ENCODE measurements at regions not wholly inside any gene's neighbourhood (a gene's known extent, or its start where the extent isn't known, plus 50 kb on each side); places are given as distances from the start of the nearest gene placed in this dataset.

DNA sequence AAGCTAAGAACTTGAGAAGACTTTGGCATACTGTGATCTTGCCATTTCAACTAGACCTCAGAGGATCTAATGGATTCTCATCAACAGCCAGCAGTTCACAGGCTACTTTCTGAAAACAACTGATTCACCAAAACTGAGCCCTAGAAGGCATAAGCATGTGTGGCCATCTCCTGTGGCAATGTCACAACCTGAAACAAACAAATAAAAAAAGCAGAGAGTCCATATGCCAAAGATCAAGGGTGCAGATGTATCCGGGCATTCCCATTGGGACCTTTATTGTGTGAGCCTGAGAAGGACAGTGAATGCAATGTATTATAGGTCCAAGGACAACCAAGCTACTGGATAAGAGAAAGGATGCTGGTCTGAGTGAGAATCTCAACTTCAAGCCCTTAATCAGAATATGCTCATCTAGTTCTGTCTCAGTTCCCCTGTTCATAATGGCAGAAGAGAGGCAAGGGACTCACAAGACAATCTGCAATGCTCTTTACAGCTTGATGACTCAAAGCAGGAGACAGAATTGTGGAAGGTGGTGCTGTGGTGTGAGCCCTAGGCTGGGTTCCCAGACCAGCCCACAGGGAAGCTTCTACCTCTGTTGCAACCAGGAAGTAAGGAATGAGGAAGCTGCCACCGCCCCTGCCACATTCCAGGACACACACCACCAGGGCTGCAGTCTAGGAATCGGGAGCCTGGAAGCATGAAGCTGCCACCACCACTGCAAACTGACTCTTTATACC is 133.7 kb downstream of the RAP2A start (continued):
- TF ChIP-seq, protein P1, sequence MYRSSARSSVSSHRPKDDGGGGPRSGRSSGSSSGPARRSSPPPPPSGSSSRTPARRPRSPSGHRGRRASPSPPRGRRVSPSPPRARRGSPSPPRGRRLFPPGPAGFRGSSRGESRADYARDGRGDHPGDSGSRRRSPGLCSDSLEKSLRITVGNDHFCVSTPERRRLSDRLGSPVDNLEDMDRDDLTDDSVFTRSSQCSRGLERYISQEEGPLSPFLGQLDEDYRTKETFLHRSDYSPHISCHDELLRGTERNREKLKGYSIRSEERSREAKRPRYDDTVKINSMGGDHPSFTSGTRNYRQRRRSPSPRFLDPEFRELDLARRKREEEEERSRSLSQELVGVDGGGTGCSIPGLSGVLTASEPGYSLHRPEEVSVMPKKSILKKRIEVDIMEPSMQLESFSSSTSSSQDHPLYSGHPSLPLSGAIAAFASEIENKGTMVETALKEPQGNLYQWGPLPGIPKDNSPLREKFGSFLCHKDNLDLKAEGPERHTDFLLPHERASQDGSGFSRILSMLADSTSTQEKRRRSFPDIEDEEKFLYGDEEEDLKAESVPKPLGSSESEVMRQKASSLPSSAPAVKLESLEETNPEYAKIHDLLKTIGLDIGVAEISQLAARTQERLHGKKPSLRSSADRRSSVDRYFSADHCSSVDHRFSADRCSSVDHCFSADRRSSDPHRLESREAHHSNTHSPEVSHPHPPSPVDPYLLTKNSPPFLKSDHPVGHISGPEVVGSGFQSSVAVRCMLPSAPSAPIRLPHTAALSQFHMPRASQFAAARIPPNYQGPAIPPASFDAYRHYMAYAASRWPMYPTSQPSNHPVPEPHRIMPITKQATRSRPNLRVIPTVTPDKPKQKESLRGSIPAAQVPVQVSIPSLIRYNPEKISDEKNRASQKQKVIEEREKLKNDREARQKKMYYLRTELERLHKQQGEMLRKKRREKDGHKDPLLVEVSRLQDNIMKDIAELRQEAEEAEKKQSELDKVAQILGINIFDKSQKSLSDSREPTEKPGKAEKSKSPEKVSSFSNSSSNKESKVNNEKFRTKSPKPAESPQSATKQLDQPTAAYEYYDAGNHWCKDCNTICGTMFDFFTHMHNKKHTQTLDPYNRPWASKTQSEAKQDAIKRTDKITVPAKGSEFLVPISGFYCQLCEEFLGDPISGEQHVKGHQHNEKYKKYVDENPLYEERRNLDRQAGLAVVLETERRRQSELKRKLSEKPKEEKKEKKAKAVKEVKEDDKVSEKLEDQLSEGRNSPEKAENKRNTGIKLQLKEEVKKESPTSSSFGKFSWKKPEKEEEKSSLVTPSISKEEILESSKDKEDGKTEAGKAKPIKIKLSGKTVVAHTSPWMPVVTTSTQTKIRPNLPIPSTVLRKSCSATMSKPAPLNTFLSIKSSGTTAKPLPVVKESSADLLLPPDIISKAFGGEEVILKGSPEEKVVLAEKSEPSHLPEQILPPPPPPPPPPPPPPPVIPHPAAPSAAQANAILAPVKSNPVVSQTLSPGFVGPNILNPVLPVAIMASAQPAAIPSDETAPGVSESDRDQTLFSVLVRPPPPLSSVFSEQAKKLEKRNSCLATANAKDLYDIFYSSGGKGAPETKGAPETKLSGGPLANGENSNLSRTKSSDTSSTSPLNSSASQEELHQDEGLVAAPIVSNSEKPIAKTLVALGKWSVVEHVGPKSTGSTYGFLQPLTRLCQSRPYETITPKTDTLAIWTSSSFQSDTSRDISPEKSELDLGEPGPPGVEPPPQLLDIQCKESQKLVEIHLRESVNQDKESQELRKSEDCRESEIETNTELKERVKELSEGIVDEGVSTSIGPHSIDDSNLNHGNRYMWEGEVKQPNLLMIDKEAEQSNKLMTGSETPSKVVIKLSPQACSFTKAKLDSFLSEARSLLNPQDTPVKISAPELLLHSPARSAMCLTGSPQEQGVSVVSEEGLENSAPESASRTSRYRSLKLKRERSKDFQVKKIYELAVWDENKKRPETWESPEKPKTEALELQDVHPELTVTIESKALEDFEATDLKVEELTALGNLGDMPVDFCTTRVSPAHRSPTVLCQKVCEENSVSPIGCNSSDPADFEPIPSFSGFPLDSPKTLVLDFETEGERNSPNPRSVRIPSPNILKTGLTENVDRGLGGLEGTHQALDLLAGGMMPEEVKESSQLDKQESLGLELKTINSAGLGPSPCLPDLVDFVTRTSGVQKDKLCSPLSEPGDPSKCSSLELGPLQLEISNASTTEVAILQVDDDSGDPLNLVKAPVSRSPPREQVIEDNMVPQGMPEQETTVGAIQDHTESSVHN (CRISPR knock-in tag; IDR thresholded peaks at IDR 0.05) = no peak
- TF ChIP-seq, protein P2, sequence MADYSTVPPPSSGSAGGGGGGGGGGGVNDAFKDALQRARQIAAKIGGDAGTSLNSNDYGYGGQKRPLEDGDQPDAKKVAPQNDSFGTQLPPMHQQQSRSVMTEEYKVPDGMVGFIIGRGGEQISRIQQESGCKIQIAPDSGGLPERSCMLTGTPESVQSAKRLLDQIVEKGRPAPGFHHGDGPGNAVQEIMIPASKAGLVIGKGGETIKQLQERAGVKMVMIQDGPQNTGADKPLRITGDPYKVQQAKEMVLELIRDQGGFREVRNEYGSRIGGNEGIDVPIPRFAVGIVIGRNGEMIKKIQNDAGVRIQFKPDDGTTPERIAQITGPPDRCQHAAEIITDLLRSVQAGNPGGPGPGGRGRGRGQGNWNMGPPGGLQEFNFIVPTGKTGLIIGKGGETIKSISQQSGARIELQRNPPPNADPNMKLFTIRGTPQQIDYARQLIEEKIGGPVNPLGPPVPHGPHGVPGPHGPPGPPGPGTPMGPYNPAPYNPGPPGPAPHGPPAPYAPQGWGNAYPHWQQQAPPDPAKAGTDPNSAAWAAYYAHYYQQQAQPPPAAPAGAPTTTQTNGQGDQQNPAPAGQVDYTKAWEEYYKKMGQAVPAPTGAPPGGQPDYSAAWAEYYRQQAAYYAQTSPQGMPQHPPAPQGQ (CRISPR knock-in tag; IDR thresholded peaks at IDR 0.05; ENCODE audit: borderline replicate concordance) = no peak
- TF ChIP-seq ZSCAN9 (CRISPR knock-in tag; IDR thresholded peaks at IDR 0.05; ENCODE audit: borderline replicate concordance) (no peak), SIN3A (IDR thresholded peaks at IDR 0.05; ENCODE audit: borderline replicate concordance, low read depth, low read length) (no peak), HNF4A (CRISPR knock-in tag; IDR thresholded peaks at IDR 0.05) (peak; percentile 85)
- TF ChIP-seq, protein P3, sequence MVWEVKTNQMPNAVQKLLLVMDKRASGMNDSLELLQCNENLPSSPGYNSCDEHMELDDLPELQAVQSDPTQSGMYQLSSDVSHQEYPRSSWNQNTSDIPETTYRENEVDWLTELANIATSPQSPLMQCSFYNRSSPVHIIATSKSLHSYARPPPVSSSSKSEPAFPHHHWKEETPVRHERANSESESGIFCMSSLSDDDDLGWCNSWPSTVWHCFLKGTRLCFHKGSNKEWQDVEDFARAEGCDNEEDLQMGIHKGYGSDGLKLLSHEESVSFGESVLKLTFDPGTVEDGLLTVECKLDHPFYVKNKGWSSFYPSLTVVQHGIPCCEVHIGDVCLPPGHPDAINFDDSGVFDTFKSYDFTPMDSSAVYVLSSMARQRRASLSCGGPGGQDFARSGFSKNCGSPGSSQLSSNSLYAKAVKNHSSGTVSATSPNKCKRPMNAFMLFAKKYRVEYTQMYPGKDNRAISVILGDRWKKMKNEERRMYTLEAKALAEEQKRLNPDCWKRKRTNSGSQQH (CRISPR knock-in tag; IDR thresholded peaks at IDR 0.05; ENCODE audit: low read depth) = no peak
- TF ChIP-seq, protein P4, sequence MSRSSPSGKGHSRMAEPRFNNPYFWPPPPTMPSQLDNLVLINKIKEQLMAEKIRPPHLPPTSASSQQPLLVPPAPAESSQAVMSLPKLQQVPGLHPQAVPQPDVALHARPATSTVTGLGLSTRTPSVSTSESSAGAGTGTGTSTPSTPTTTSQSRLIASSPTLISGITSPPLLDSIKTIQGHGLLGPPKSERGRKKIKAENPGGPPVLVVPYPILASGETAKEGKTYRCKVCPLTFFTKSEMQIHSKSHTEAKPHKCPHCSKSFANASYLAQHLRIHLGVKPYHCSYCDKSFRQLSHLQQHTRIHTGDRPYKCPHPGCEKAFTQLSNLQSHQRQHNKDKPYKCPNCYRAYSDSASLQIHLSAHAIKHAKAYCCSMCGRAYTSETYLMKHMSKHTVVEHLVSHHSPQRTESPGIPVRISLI (CRISPR knock-in tag; IDR thresholded peaks at IDR 0.05; ENCODE audit: borderline replicate concordance) = peak; percentile 78; the same call in 1 of the 2 replicates
- TF ChIP-seq, protein P5, sequence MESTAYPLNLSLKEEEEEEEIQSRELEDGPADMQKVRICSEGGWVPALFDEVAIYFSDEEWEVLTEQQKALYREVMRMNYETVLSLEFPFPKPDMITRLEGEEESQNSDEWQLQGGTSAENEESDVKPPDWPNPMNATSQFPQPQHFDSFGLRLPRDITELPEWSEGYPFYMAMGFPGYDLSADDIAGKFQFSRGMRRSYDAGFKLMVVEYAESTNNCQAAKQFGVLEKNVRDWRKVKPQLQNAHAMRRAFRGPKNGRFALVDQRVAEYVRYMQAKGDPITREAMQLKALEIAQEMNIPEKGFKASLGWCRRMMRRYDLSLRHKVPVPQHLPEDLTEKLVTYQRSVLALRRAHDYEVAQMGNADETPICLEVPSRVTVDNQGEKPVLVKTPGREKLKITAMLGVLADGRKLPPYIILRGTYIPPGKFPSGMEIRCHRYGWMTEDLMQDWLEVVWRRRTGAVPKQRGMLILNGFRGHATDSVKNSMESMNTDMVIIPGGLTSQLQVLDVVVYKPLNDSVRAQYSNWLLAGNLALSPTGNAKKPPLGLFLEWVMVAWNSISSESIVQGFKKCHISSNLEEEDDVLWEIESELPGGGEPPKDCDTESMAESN (CRISPR knock-in tag; conservative IDR thresholded peaks at IDR 0.05) = no peak
- TF ChIP-seq, protein P6, sequence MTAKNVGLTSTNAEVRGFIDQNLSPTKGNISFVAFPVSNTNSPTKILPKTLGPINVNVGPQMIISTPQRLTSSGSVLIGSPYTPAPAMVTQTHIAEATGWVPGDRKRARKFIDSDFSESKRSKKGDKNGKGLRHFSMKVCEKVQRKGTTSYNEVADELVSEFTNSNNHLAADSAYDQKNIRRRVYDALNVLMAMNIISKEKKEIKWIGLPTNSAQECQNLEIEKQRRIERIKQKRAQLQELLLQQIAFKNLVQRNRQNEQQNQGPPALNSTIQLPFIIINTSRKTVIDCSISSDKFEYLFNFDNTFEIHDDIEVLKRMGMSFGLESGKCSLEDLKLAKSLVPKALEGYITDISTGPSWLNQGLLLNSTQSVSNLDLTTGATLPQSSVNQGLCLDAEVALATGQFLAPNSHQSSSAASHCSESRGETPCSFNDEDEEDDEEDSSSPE (CRISPR knock-in tag; IDR thresholded peaks at IDR 0.05) = 0 out of 2 replicates have a peak, but pooled peaks have one; percentile 7
